WTC11 (cell line): ENCODE measurements at regions not wholly inside any gene's neighbourhood (a gene's known extent, or its start where the extent isn't known, plus 50 kb on each side); places are given as distances from the start of the nearest gene placed in this dataset.

Experiments used
- ATAC-seq: fragments of 200-7000 bp; cut with Tn5 transposase; 2 replicates; pipeline ENCODE4 v1.10.0; 2021; ENCODE audit warnings: mild to moderate bottlenecking, moderate library complexity
- CTCF ChIA-PET: fragments of 300-600 bp; sonication (Branson Sonifier 250); formaldehyde crosslinking; loops from one replicate; lab custom pipeline; 2021; ENCODE audit warnings: antibody characterized with exemption; lab: Charles Lee
- POLR2A ChIA-PET: fragments of 350-600 bp; sonication (Branson Sonifier 250); formaldehyde crosslinking; loops from one replicate; lab custom pipeline; 2021; ENCODE audit warnings: antibody characterized with exemption; lab: Charles Lee
- DNase-seq: peaks from one replicate; pipeline ENCODE4 v3.0.0; 2021; ENCODE audit warnings: low spot score
- H3K27ac Mint-ChIP-seq: 2 replicates; pipeline ENCODE4 v1.8.0; 2021; ENCODE audit warnings: mixed read lengths
- H3K27me3 Mint-ChIP-seq: 2 replicates; pipeline ENCODE4 v1.8.0; 2021; ENCODE audit warnings: low read depth, mild to moderate bottlenecking, moderate library complexity, mixed read lengths
- H3K36me3 Mint-ChIP-seq: 2 replicates; pipeline ENCODE4 v1.8.0; 2021; ENCODE audit warnings: mixed read lengths
- H3K4me1 Mint-ChIP-seq: 2 replicates; pipeline ENCODE4 v1.8.0; 2022; ENCODE audit warnings: mixed read lengths
- H3K4me3 Mint-ChIP-seq: 2 replicates; pipeline ENCODE4 v1.8.0; 2021; ENCODE audit warnings: mild to moderate bottlenecking, moderate library complexity, mixed read lengths
- H3K9me3 Mint-ChIP-seq: 2 replicates; pipeline ENCODE4 v1.8.0; 2021; ENCODE audit warnings: mixed read lengths
- ATF1 ChIP-seq: sonication (generic); formaldehyde crosslinking; IDR thresholded peaks from 2 replicates; pipeline ENCODE4 v1.8.1; 2023; ENCODE audit warnings: mild to moderate bottlenecking, moderate library complexity, missing genetic modification reagents
- CBFB ChIP-seq: sonication (generic); formaldehyde crosslinking; IDR thresholded peaks from 2 replicates; pipeline ENCODE4 v1.8.1; 2022; ENCODE audit warnings: mild to moderate bottlenecking, low read depth, missing genetic modification reagents
- ESRRA ChIP-seq: sonication (generic); formaldehyde crosslinking; IDR thresholded peaks from 2 replicates; pipeline ENCODE4 v1.8.1; 2022; ENCODE audit warnings: mild to moderate bottlenecking, missing genetic modification reagents, borderline replicate concordance
- ETV6 ChIP-seq: sonication (generic); formaldehyde crosslinking; IDR thresholded peaks from 2 replicates; pipeline ENCODE4 v1.8.1; 2022; ENCODE audit warnings: mild to moderate bottlenecking, missing genetic modification reagents
- FOXK1 ChIP-seq: sonication (generic); formaldehyde crosslinking; IDR thresholded peaks from 2 replicates; pipeline ENCODE4 v1.8.0; 2022; ENCODE audit warnings: mild to moderate bottlenecking, moderate library complexity, missing genetic modification reagents
- GABPB1 ChIP-seq: sonication (generic); formaldehyde crosslinking; IDR thresholded peaks from 2 replicates; pipeline ENCODE4 v1.8.1; 2023; ENCODE audit warnings: mild to moderate bottlenecking, missing genetic modification reagents
- GTF2I ChIP-seq: fragments of 250-450 bp; sonication (Bioruptor Pico); conservative IDR thresholded peaks from 2 replicates; pipeline ENCODE4 v1.4.0; 2021; ENCODE audit warnings: mild to moderate bottlenecking
- JUN ChIP-seq: sonication (generic); formaldehyde crosslinking; IDR thresholded peaks from 2 replicates; pipeline ENCODE4 v1.8.0; 2023; ENCODE audit warnings: mild to moderate bottlenecking, missing genetic modification reagents
- KAT7 ChIP-seq: sonication (generic); formaldehyde crosslinking; IDR thresholded peaks from 2 replicates; pipeline ENCODE4 v1.8.1; 2023; ENCODE audit warnings: missing genetic modification reagents, mild to moderate bottlenecking, borderline replicate concordance
- NFE2L1 ChIP-seq: sonication (generic); formaldehyde crosslinking; IDR thresholded peaks from 2 replicates; pipeline ENCODE4 v1.8.1; 2023; ENCODE audit warnings: missing genetic modification reagents
- NR2C2 ChIP-seq: sonication (generic); formaldehyde crosslinking; IDR thresholded peaks from 2 replicates; pipeline ENCODE4 v1.8.0; 2022; ENCODE audit warnings: mild to moderate bottlenecking, missing genetic modification reagents
- OVOL2 ChIP-seq: fragments of 250-450 bp; sonication (Bioruptor Pico); IDR thresholded peaks from 2 replicates; pipeline ENCODE4 v1.9.0; 2021; ENCODE audit warnings: mild to moderate bottlenecking, borderline replicate concordance
- RELA ChIP-seq: sonication (generic); formaldehyde crosslinking; IDR thresholded peaks from 2 replicates; pipeline ENCODE4 v1.8.1; 2022; ENCODE audit warnings: missing genetic modification reagents, mild to moderate bottlenecking, borderline replicate concordance
- RORB ChIP-seq: fragments of 250-450 bp; sonication (Bioruptor Pico); IDR thresholded peaks from 2 replicates; pipeline ENCODE4 v1.9.0; 2021; ENCODE audit warnings: mild to moderate bottlenecking
- SP1 ChIP-seq: sonication (generic); formaldehyde crosslinking; conservative IDR thresholded peaks from 2 replicates; pipeline ENCODE4 v1.8.1; 2022; ENCODE audit warnings: missing genetic modification reagents
- TEAD4 ChIP-seq: sonication (generic); formaldehyde crosslinking; IDR thresholded peaks from 2 replicates; pipeline ENCODE4 v1.8.0; 2022; ENCODE audit warnings: mild to moderate bottlenecking, missing genetic modification reagents
- TP53 ChIP-seq: sonication (generic); formaldehyde crosslinking; IDR thresholded peaks from 2 replicates; pipeline ENCODE4 v1.8.1; 2023; ENCODE audit warnings: mild to moderate bottlenecking, missing genetic modification reagents
- ZBTB21 ChIP-seq: sonication (generic); formaldehyde crosslinking; IDR thresholded peaks from 2 replicates; pipeline ENCODE4 v1.8.1; 2023; ENCODE audit warnings: mild to moderate bottlenecking, missing genetic modification reagents, borderline replicate concordance
- ZNF121 ChIP-seq: sonication (generic); formaldehyde crosslinking; IDR thresholded peaks from 2 replicates; pipeline ENCODE4 v1.8.0; 2023; ENCODE audit warnings: missing genetic modification reagents
- ZNF317 ChIP-seq: sonication (generic); formaldehyde crosslinking; IDR thresholded peaks from 2 replicates; pipeline ENCODE4 v1.8.1; 2023; ENCODE audit warnings: low read depth, mild to moderate bottlenecking, moderate library complexity, missing genetic modification reagents, borderline replicate concordance
- TF ChIP-seq, protein P1 (sequence below): sonication (generic); formaldehyde crosslinking; IDR thresholded peaks from 2 replicates; pipeline ENCODE4 v1.8.1; 2022; ENCODE audit warnings: missing genetic modification reagents, borderline replicate concordance
- TF ChIP-seq, protein P2 (sequence below): sonication (generic); formaldehyde crosslinking; IDR thresholded peaks from 2 replicates; pipeline ENCODE4 v1.8.0; 2022; ENCODE audit warnings: mild to moderate bottlenecking, missing genetic modification reagents
- TF ChIP-seq, protein P3 (sequence below): sonication (generic); formaldehyde crosslinking; IDR thresholded peaks from 2 replicates; pipeline ENCODE4 v1.8.0; 2022; ENCODE audit warnings: mild to moderate bottlenecking, missing genetic modification reagents
- TF ChIP-seq, protein P4 (sequence below): fragments of 250-450 bp; sonication (Bioruptor Pico); conservative IDR thresholded peaks from 2 replicates; pipeline ENCODE4 v1.9.0; 2021; ENCODE audit warnings: mild to moderate bottlenecking
- TF ChIP-seq, protein P5 (sequence below): sonication (generic); formaldehyde crosslinking; conservative IDR thresholded peaks from 2 replicates; pipeline ENCODE4 v1.8.1; 2022; ENCODE audit warnings: mild to moderate bottlenecking, missing genetic modification reagents

DNA sequence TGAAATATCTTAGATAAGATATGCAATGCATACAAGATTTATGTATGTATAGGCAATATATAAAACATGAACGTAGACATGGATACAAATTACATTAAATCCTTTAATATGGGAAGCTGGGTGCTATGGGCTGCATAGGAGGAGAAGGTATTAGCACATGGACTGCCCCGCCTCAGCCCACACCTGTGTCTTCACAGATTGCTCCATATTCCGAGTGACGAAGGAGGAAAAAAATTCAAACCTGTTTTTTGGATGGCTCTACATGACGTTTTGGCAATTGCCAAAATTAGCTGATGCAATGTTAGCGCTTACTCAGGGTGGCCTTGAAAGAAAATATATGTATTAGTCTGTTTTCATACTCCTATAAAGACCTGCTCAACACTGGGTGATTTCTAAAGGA lies 223.4 kb upstream of the SLCO3A1 start:
- ATAC-seq (no peak), DNase-seq (no peak)
- TF ChIP-seq NFE2L1 (CRISPR knock-in tag) (no peak), OVOL2 (CRISPR knock-in tag) (no peak), TP53 (CRISPR knock-in tag) (no peak), ATF1 (no peak), ESRRA (CRISPR knock-in tag) (no peak), RORB (no peak), KAT7 (CRISPR knock-in tag) (no peak), RELA (CRISPR knock-in tag) (no peak), ZNF317 (CRISPR knock-in tag) (no peak), GABPB1 (no peak), ZNF121 (CRISPR knock-in tag) (no peak), FOXK1 (CRISPR knock-in tag) (no peak), JUN (no peak), TEAD4 (CRISPR knock-in tag) (no peak), ETV6 (no peak)
- TF ChIP-seq, protein P1, sequence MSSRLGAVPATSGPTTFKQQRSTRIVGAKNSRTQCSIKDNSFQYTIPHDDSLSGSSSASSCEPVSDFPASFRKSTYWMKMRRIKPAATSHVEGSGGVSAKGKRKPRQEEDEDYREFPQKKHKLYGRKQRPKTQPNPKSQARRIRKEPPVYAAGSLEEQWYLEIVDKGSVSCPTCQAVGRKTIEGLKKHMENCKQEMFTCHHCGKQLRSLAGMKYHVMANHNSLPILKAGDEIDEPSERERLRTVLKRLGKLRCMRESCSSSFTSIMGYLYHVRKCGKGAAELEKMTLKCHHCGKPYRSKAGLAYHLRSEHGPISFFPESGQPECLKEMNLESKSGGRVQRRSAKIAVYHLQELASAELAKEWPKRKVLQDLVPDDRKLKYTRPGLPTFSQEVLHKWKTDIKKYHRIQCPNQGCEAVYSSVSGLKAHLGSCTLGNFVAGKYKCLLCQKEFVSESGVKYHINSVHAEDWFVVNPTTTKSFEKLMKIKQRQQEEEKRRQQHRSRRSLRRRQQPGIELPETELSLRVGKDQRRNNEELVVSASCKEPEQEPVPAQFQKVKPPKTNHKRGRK (CRISPR knock-in tag) = no peak
- TF ChIP-seq, protein P2, sequence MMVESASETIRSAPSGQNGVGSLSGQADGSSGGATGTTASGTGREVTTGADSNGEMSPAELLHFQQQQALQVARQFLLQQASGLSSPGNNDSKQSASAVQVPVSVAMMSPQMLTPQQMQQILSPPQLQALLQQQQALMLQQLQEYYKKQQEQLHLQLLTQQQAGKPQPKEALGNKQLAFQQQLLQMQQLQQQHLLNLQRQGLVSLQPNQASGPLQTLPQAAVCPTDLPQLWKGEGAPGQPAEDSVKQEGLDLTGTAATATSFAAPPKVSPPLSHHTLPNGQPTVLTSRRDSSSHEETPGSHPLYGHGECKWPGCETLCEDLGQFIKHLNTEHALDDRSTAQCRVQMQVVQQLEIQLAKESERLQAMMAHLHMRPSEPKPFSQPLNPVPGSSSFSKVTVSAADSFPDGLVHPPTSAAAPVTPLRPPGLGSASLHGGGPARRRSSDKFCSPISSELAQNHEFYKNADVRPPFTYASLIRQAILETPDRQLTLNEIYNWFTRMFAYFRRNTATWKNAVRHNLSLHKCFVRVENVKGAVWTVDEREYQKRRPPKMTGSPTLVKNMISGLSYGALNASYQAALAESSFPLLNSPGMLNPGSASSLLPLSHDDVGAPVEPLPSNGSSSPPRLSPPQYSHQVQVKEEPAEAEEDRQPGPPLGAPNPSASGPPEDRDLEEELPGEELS = no peak
- TF ChIP-seq, protein P3, sequence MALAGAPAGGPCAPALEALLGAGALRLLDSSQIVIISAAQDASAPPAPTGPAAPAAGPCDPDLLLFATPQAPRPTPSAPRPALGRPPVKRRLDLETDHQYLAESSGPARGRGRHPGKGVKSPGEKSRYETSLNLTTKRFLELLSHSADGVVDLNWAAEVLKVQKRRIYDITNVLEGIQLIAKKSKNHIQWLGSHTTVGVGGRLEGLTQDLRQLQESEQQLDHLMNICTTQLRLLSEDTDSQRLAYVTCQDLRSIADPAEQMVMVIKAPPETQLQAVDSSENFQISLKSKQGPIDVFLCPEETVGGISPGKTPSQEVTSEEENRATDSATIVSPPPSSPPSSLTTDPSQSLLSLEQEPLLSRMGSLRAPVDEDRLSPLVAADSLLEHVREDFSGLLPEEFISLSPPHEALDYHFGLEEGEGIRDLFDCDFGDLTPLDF (CRISPR knock-in tag) = no peak
- TF ChIP-seq, protein P4, sequence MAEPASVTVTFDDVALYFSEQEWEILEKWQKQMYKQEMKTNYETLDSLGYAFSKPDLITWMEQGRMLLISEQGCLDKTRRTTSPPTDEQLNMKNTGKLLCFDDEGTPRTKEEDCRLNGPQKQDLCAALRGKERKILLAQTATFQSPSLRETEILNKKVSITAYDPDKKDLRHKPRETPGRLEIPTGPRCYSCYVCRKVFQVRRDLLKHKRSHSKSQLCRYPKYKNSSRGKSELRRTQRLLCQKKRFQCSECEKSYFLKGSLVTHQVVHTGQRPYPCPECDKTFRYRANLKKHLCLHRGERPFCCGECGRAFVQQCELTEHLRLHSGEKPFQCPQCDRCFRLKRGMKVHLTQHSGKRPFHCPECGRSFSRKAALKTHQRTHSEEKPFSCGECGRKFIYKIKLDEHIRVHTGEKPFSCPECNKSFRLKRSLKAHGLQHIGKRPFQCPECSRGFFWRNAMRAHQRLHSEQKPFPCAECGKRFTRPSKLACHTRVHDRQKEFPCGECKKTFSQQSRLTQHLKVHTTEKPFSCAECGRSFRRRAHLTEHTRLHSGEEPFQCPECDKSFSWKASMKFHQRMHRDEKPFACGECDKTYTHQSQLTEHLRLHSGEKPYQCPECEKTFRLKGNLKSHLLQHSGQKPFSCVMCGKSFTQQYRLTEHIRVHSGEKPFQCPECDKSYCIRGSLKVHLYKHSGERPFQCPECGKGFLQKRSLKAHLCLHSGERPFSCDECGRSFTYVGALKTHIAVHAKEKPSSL (CRISPR knock-in tag) = no peak
- Mint-ChIP-seq H3K36me3 (no peaks in the 10 kb centered on the region), H3K27me3 (no peaks in the 10 kb centered on the region), H3K4me1 (peaks cover 7% of the 10 kb centered on the region), H3K9me3 (peaks cover 8% of the 10 kb centered on the region), H3K4me3 (no peak overlapping the region), H3K27ac (no peak overlapping the region)
- CTCF ChIA-PET = no interaction called here
- POLR2A ChIA-PET = no interaction called here

DNA sequence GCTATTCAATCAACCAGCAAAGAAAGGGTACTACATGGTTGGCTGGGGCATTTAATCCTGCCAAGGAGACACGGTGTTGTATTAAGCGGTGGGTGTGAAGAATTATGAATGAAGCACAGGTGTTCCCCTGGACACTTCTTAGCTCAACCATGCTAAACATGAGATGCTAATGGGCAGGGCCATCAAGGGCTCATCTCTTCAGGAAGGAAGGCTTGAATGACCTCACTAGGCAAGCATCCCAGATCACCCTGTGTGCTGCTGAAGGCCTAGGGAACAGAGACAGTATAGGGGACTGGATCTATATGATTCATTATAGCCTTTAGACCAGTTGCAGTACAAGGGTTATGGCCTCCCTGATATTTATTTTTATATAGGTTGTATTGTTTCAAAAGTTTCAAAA lies 221.3 kb upstream of the SLCO3A1 start:
- no peaks in the 10 kb centered on the region for H3K36me3 Mint-ChIP-seq
- no peaks in the 10 kb centered on the region for H3K27me3 Mint-ChIP-seq
- DNase-seq (no peak), ATAC-seq (no peak)
- no peak for TF ChIP-seq ESRRA (CRISPR knock-in tag)
- no peak for TF ChIP-seq JUN
- no peak for TF ChIP-seq CBFB (CRISPR knock-in tag)
- TF ChIP-seq NR2C2 (CRISPR knock-in tag) = no peak
- TF ChIP-seq GTF2I (CRISPR knock-in tag) = no peak
- TF ChIP-seq SP1 = no peak
- TF ChIP-seq, protein P5, sequence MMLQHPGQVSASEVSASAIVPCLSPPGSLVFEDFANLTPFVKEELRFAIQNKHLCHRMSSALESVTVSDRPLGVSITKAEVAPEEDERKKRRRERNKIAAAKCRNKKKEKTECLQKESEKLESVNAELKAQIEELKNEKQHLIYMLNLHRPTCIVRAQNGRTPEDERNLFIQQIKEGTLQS (CRISPR knock-in tag) = no peak
- no peak for TF ChIP-seq ZBTB21 (CRISPR knock-in tag)
- peaks cover 9% of the 10 kb centered on the region for H3K4me1 Mint-ChIP-seq
- peaks cover 13% of the 10 kb centered on the region for H3K9me3 Mint-ChIP-seq
- POLR2A ChIA-PET = no interaction called here
- H3K27ac Mint-ChIP-seq = no peak overlapping the region
- H3K4me3 Mint-ChIP-seq = no peak overlapping the region
- CTCF ChIA-PET = no interaction called here
